ENCODE measurements at regions not wholly inside any gene's neighbourhood (a gene's known extent, or its start where the extent isn't known, plus 50 kb on each side); places are given as distances from the start of the nearest gene placed in this dataset.

GRCh38 chr4:65195666-65196065 lies 474.6 kb downstream of the EPHA5 start:
- Histone ChIP-seq H3K9ac (ENCODE audit: low read depth, low read length) (no peak overlapping the region), H3K36me3 (ENCODE audit: control insufficient read depth, insufficient read depth, low read length) (no peaks in the 10 kb centered on the region), H3K14ac (replicated peaks; ENCODE audit: low read depth, low read length) (no peak overlapping the region), H3K56ac (ENCODE audit: extremely low read depth, insufficient read depth, low read length) (no peak overlapping the region), H4K20me1 (ENCODE audit: insufficient read depth, low read length) (no peaks in the 10 kb centered on the region), H2AK9ac (replicated peaks; ENCODE audit: low read depth, low read length, poor library complexity) (no peak overlapping the region), H4K5ac (ENCODE audit: low read depth, low read length) (no peak overlapping the region), H4K91ac (ENCODE audit: insufficient read depth, low read depth, low read length) (no peak overlapping the region), H3K79me1 (ENCODE audit: low read depth in 1 of 2, low read length in 2 of 2) (no peaks in the 10 kb centered on the region), H2BK120ac (ENCODE audit: low read depth, low read length) (no peak overlapping the region), H3K23ac (ENCODE audit: low read depth, low read length) (no peak overlapping the region), H2BK5ac (ENCODE audit: low read depth, low read length, poor library complexity, severe bottlenecking) (no peak overlapping the region), H2BK20ac (ENCODE audit: low read depth, low read length) (no peak overlapping the region), H3K9me1 (ENCODE audit: insufficient read depth, low read length) (no peaks in the 10 kb centered on the region), H3K18ac (ENCODE audit: low read depth, low read length) (no peak overlapping the region), H3K4me3 (ENCODE audit: insufficient read depth, low read depth, low read length) (no peak overlapping the region), H3K9me3 (ENCODE audit: control insufficient read depth, insufficient read depth, low read length) (peaks cover 11% of the 10 kb centered on the region), H3K4ac (ENCODE audit: low read depth, low read length) (no peak overlapping the region), H2AFZ (replicated peaks; ENCODE audit: low read length, poor library complexity) (no peak overlapping the region), H4K8ac (ENCODE audit: low read depth in 2 of 2, low read length in 2 of 2) (no peak overlapping the region), H2BK15ac (ENCODE audit: low read depth, low read length) (no peak overlapping the region), H3K27ac (ENCODE audit: insufficient read depth, low read length) (no peak overlapping the region), H2AK5ac (ENCODE audit: low read depth, low read length) (no peak overlapping the region), H3K4me2 (ENCODE audit: low read depth, low read length) (no peak overlapping the region), H3K4me1 (ENCODE audit: control insufficient read depth, insufficient read depth, low read length) (no peaks in the 10 kb centered on the region), H3K27me3 (ENCODE audit: control insufficient read depth, insufficient read depth, low read length) (no peaks in the 10 kb centered on the region)
- POLR2A ChIA-PET (ENCODE audit: unreplicated experiment), result no interaction called here
- DNase-seq (no peak), ATAC-seq (ENCODE audit: low read depth) (no peak)
- BruUV-seq (replicated peaks), result no TSS peak
- in situ Hi-C loops (cut with MboI; ENCODE audit: low sequenced_read_pairs) (no loop called here), intact Hi-C loops (cut with micrococcal nuclease) (no loop called here), dilution Hi-C loops (cut with HindIII; ENCODE audit: low sequenced_read_pairs, unreplicated experiment) (no loop called here)
- TF ChIP-seq, protein P1, sequence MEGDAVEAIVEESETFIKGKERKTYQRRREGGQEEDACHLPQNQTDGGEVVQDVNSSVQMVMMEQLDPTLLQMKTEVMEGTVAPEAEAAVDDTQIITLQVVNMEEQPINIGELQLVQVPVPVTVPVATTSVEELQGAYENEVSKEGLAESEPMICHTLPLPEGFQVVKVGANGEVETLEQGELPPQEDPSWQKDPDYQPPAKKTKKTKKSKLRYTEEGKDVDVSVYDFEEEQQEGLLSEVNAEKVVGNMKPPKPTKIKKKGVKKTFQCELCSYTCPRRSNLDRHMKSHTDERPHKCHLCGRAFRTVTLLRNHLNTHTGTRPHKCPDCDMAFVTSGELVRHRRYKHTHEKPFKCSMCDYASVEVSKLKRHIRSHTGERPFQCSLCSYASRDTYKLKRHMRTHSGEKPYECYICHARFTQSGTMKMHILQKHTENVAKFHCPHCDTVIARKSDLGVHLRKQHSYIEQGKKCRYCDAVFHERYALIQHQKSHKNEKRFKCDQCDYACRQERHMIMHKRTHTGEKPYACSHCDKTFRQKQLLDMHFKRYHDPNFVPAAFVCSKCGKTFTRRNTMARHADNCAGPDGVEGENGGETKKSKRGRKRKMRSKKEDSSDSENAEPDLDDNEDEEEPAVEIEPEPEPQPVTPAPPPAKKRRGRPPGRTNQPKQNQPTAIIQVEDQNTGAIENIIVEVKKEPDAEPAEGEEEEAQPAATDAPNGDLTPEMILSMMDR (conservative IDR thresholded peaks at IDR 0.05; ENCODE audit: low read depth, low read length), result no peak
- TF ChIP-seq ELK1 (IDR thresholded peaks at IDR 0.05; ENCODE audit: borderline replicate concordance, low read depth, low read length) (no peak), CHD1 (IDR thresholded peaks at IDR 0.05; ENCODE audit: low read depth, low read length) (no peak), CEBPB (IDR thresholded peaks at IDR 0.05; ENCODE audit: low read depth, low read length) (no peak), MAZ (IDR thresholded peaks at IDR 0.05; ENCODE audit: borderline replicate concordance, low read depth, low read length) (no peak), FOS (IDR thresholded peaks at IDR 0.05; ENCODE audit: low read depth, low read length) (no peak), RAD21 (IDR thresholded peaks at IDR 0.05; ENCODE audit: low read length) (no peak)
- CTCF ChIA-PET, result no interaction called here
- 40% methylated on average over 3 of the region's 5 CpGs; no CpG with 5 or more reads in 1 of the 2 experiments for WGBS, 2 experiments (ENCODE audit: extremely low coverage in 2 of 2, insufficient read length in 1 of 2)

All from IMR-90 (cell line).